Hematopoietic multipotent progenitor cell treated with erythropoietin and hydrocortisone succinate and interleukin-3 and kit ligand, for 15 days (in vitro differentiated cells): ENCODE measurements at regions not wholly inside any gene's neighbourhood (a gene's known extent, or its start where the extent isn't known, plus 50 kb on each side); places are given as distances from the start of the nearest gene placed in this dataset.

Source experiments
- DNase-seq: peaks from one replicate; pipeline ENCODE4 v3.0.0-alpha.2; 2015; ENCODE audit warnings: low spot score

DNA sequence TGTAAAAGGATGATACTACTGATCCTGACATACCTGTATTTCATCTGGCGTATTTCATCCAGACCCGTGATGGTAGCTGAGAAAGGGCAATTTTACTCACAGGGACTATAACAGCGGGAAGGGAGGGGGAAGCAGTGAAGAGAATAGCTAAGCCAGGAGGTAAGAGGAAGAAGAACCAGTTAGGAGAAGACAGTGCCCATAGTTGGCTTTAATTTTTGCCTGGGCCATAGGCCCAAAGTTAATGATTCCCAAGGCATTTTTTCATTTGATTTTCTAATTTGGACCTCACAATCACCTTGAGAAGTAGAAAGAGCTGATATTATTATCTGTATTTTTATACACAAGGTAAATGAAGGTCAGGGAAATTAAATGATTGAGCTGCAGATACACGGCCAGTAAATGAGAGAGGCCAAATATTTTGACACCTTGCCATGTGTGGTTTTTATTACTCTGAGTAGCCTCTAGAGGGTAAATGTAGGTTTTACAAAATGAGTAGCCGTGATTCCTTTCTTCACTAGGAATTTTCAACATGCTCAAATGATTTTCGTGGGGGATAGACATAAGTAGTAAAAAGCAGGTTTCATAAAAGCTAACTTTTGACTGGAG, 382.2 kb downstream of the FUT8 start:
- DNase-seq = no peak

DNA sequence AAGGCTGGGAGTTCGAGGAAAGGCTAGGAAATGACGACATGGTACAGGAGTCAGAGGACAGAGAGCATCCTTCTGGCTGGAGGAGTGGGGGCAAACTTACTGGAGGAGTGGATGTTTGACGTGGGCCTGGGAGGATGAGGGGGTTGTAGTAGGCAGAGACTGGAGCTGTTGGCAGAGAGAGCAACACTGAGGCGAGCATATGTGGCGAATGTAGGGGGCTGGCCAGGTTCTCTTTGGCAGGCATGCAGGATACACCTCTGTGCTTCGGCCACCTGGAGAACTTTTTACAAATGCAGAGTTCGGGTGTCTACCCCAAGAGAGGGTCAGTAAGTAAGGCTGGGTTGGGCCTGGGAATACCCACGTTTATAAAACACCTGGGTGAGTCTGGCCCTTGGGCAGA, 385.7 kb downstream of the FUT8 start:
- DNase-seq = no peak

DNA sequence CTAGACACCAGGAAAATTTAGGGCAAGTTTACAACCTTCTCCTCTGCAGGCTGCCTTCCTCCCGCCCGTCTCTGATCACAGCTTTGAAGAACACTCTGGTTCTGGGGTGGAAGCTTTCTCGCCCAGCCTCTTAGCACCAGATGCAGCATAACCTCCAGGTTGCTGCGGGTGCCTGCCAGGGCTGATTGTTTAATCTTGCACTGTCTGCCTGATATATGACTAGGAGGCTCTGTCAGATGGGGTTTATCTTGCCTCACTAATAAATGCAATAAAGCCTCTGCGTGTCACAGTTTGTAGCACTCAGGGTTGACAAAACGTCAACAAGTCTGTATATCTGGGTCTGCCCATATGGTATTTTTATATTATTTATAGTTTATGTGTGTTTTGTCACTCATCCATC, 388.2 kb downstream of the FUT8 start:
- no peak for DNase-seq

DNA sequence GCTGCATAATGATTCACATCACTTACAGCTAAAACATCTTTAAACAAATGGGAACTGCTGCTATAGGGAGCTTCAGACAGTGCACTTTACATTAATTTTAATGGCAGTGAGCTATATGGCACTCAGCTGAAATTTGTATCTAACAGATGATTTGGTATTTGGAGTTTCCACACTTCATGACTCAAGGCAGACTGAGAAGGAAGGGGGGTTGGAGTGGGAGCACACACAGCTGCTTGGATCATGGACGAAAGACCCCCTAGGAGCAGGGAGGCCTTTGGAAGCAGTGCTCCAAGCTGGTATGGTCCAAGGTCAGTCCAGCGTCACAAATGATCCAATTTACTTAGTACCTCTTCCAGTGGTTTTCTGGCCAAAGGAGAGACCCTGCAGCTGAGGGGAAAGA, 389.7 kb downstream of the FUT8 start:
- no peak for DNase-seq

DNA sequence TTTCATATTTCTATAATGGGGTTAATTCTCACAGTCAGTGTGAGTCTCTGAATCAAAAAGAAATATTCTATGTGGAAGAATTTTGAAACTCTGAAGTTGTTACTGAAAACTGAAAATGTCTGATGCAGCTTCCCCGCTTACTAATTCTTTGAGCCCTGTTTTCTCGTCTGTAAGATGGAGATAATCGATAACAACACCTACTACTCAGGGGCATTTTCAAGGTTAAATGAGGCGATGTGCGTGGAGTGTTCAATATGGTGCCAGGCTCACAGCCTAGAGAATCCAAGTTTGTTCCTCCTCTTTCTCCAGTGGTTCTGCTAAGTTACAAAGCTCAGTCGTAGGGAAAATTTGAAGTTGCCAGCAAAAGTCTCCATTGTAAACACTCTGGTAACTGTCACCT, 391.4 kb downstream of the FUT8 start:
- no peak for DNase-seq

DNA sequence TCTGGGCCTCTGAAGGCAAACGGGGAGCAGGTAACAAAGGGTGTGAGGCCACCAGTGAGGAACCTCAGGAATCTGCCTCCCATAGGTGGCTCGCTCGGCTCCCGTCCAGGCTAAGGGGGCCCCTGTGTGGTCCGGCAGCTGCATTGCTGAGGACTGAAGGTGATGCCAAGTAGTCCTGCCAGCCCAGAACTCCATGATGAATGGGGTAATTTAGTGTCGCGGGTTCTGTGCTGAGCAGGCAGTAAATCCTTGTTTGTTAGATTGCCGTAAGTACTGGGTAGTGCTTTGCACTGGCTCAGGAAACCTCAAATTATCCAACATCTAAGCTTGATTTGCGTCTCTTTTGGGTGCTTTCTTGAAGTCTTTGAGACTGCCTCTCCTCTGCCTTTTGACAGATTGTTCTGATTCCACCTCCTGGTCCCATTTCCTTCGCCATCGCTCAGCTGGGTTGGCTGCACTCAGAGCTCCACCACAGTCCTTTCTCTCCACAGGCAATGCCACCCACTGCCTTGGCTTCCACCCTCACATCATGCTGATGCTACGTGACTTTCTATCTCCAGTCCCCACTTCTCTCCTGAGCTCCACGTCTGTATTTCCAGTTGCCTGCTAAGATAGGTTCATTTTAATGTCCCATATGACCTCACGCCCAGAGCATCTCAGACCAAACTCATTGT, 392.0 kb downstream of the FUT8 start:
- DNase-seq = no peak

DNA sequence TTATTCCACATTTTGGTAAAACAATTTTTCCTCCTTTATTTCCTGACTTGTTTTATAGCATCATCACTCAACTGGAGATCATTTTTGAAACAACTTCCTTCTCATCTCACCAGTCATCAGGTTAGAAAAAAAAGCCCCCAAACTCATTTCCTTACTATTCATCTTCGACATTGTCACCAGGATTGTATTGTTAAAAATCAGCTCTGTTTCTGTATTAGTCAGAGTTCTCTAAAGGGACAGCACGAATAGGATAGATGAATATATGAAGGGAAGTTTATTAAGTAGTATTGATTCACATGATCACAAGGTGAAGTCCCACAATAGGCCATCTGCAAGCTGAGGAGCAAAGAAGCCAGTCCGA, 392.6 kb downstream of the FUT8 start:
- DNase-seq = no peak

DNA sequence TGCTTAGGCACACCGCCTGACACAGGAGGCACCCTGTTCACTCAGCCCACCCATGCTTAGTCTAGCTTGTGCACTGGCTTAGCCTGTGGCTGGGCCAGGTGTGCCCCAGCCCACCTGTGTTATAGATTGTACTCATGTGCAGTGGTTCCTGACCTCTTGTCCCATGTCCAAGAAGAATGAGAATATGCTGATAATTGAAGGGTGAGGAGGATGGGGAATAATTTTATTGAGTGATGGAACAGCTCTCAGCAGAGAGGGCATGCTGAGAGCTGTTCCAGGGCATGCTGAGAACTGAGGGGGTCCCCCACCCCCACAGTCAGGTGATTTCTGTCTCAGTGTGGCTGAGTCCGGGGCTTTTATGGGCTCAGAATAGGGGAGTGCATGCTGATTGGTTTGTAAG, 395.9 kb downstream of the FUT8 start:
- DNase-seq = no peak

DNA sequence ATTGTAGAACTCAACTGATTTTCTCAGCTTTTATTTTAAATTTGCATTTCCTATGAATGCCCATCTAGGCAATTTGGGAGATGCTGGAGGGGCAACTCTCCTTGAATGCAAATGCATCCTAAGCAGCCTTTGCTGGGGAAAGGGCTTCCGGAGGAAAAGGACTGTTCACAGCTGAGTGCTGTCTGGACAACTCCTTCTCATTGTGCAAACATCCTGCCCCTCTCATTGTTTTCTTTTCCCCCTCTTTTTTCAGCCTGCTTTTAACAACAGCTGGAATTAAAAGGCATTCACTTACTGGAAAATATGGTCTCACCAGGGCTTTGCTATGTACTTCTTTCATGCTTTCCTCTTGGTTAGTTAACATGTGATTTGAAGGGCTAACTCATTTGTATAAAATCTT, 397.8 kb downstream of the FUT8 start:
- DNase-seq = no peak

DNA sequence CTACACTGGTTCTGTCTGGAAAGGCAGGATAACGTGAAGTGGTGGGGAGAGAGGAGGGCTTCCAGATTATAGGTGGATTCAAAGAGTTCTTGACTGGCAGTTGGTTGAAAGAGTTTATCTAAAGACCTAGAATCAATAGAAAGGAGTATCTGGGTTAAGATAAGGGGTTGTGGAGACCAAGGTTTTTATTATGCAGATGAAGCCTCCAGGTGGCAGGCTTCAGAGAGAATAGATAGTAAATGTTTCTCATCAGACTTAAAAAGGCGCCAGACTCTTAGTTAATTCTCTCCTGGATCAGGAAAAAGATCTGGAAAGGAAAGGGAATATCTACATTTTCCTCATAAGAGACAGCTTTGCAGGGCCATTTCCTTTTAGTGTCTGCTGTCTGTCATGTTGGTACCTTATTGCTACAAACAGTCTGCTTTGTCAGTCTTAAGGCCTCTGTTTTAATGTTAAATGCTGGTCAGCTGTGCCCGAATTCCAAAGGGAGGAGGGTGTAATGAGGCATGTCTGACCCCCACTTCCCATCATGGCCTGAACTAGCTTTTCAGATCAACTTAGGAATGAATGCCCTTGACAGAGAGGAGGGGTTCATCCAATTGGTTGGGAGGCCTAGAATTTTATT, 401.3 kb downstream of the FUT8 start:
- DNase-seq = no peak

DNA sequence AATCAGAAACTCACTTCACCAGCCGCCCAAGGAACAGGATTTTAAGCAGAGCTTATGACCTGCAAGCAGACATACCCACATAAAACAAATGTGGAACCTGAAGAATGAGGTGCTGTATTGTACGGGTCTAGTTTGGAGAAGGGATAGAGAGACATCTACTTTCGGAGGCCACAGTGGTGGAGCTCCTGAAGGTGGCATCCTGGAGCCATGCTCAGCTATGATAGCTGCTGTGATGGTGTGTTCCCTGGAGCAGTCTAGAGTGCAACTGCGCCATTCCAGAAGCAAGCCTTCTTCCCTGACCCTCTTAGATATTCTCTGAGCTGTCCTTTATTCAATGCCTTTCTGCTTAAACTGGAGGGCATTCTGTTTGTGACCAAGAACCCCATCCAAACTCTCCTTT, 402.6 kb downstream of the FUT8 start:
- no peak for DNase-seq

DNA sequence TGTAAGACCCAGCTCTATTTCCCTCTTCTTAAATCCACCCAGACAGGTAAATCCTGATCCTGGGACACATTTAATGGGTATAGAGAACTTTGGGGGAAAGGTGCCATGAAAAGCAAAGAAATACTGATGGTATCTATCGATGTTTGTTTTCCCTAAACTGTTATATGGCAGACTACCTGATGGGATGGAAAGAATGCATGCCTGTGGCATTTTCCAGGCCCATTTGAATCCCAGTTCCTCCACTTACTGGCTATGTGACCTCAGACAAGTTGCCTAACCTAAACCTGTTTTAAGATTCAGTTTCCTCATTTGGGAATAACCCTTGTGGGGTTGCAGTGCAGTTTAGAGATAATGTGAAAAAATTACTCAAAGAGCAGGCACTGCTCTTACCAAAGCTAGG, 404.5 kb downstream of the FUT8 start:
- DNase-seq = no peak

DNA sequence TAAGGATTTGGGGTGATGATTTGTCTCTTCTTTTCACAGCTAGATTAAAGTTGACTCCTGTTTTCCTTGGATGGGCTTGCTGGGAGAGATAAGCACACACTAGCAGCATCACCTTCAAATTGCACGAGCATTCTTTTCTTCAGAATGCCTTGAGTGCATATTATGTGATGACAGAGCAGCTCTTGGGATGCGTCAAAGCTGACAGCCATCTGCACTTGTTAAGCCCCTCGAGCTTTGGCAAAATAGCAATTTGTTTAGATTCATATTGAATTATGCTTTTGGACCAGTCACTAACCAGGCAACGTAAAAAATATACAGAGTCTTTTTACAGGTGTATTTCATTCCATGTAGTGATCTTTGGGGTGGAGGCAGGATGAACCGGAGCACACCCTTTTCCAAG, 407.0 kb downstream of the FUT8 start:
- no peak for DNase-seq

DNA sequence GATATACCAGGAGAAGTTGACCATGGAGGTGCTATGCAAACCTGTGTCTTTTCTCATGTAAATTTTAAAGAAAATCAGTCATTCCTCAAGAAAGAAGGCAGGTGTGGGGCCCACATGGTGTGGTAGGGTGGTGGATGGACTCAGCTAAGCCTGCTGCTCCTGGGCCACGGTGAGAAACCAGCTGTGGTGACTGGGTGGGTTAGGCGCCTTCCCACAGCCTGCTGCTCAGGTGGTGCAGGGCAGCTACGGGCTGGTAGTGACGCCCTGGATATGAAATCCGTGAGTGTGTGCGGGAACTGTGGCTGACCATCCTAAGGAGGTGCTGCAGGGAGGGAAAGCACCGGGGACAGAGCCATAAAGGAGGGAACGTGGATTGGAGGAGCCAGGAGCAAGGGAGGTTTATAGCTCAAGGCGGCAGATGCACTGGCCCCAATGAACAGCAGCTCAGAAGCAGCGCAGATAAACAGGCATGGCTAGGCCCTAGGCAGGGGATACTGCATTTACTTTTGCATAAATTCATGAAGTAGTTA, 408.8 kb downstream of the FUT8 start:
- DNase-seq = no peak

DNA sequence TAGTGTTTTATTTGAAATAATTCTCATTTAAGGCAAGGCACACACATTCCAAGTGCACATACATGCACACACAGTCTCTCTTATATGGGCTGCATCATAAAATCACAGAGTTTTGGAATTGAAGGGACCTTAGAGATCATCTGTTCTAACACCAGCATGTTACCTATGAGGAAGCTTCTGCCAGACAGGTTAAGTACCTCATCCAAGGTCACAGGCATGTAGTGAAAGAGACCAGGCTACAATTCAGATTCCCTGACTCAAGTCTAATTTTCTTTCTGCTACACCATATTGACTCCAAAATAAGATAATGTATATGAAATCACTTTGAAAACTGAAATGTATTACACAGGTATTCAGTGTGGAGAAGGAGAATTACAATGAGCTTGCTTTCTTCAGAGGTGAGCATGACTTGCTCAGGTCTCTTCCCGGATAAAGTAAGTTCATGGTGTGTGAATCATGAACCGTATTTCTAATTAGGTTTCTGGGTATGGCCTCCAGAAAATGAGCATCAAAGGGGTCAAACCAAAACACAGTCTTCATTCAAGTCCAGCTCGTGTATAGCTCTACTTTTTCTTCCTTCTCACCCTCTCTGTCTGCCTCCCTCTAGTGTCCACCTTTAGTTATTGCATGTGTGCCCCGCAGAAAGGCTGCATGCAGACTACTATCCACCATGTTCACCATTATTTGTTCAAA, 411.9 kb downstream of the FUT8 start:
- peak; percentile 68 for DNase-seq

DNA sequence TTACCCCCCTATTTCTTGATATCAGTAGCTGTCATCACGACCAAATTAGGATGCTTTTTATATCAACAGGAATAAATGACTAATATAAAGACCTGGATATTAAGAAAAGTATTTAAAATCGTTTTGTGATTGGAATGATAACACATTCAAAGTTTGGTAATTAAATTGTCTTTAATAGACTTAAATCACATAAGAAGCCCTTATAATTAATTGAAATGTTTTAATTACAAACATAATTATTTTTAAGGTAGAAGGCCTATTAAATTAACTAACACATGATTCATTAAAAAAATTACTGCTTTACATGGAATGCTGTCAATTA, 412.4 kb downstream of the FUT8 start:
- no peak for DNase-seq

DNA sequence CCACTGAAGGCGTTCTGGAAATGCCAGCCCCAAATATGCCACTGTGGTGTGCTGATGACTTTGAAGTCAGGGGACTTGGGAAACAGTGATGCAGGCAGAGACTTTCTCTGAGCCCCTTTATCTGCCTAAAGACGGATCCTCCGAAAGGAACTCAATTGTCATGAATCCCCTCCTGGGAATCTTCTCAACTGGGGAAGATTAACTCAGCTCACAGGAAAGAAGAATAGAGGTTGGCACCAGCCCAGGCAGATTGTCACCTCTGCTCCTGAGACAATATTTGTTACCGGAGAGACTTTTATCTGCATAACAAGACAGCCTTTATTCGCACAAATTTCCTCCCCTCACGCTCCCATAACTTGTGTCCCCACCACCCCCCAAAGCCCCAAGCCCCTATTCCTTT, 414.4 kb downstream of the FUT8 start:
- DNase-seq = no peak

DNA sequence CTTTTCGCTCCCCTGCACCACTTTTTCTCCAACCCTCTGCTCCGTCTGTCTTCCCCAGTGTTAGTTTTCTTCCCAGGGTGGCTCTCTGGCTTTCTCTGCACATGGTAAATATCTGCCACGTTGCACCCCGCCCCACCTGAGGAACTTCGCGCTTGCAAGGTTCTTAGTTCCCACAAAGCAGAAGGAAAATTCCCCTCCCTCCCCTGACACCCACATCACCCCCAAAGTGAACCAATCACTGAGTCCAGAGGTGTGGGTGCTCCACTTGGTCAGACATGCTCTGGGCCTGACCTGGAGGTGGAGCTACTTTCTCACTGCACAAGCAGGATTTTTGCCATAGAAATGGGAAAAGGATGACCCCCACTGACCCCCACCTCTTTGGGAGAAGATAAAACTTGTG, 415.0 kb downstream of the FUT8 start:
- DNase-seq = no peak

DNA sequence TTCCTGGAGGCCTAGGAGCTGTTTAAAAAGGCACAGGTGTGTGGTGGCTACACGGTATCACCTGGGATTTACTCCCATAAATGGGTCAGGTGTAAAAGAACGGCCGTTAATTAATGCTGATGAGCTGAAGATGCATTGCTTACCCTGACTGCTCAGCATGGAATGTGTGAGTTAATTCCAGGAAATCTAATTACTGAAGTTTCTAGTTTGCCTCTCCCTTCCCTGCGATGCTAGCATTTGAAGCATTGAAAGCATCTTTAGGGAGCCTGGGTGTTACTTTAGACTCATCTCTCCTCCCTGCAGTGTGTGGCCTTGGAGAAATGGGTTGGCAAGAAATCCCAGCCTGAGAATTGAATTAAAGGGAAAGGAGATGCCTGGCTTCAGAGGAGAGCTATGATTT, 415.9 kb downstream of the FUT8 start:
- no peak for DNase-seq

DNA sequence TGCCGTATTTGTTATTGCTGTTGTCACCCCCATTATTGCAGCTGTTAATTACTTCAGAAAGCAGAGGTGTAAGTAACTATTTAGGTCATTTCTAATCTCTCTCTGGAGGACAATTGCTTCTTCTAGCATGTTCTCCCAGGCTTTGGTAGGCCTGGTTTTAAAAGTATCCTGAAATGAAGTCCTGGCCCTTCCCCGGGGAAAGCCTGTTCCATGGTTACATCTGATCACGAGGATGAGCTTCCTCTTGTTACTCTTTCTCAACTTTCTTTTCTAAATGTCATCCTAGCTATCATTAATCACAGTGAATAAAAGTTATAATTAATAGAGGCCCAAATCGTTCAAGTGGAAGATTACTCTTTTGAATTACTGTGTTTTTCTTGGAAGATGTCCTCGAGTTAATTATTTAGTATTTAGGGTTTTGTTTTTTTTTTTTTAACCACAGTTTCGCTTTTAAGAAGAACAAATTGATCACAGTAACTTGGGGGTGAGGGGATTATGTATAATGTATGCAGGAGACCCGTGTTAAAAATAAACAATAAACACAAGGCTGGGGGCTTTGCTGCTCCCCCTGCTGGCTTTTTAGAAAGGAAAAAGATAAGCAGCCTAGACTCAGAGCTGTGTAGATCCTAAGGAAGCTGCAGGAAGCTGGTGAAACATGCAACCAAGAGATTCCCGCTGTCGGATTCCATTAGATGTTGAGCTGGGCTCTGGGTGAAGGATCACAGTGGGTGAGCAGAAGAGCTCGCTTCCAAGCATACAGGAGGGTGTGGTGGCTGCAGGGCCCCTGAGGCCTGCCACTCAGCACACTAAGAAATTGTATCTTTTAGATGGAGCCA, 420.1 kb downstream of the FUT8 start:
- DNase-seq = no peak

DNA sequence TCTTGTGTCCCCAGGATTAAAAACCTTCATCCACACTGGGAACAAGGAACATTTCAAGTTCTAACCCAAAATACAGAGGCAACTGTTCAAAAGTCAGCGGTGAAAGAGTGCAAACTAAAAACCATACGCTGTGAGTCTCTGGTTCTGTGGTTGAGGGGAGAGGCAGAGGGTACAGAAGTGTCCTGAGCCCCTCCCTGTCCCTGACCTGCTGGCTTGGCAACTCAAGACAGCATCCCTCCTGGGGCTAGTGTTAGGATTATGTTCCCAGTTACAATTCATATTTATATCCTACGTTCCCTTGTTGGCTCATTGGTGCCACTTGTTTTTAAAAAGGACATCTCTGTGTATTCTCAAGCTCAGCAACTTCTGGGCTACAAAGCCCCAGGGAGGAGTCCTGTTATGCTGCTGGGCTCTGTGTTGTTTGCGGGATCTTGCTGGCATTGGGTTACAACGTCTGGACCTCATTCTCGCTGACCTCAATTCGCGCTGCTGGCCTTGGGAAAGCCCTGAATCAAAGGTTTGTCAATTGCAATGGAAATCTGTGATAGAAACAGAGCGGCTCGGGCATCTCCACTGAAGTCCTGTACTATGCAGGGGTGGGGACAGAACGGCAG, 420.8 kb downstream of the FUT8 start:
- no peak for DNase-seq

DNA sequence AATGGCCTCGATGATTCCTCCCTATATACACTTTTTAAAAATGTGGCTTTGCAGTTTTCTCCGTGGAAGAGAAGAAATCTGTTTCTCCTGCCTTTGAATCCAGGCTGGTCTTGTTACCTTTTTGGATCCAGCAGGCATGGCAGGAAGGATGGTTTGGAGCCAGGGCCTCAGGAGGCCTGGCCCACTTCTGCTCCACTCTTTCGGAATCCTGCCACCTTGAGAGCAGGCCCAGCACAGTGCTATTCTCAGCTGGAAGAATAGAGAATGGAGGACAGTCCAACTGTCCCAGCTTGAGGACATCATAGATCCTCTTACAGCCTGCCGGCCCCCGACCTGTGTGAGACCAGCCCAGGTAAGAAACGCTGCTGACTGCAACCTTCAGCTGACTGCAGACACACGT, 421.5 kb downstream of the FUT8 start:
- no peak for DNase-seq
